NCI-H1417 (cell line): ENCODE measurements at regions not wholly inside any gene's neighbourhood (a gene's known extent, or its start where the extent isn't known, plus 50 kb on each side); places are given as distances from the start of the nearest gene placed in this dataset.

ENCODE experiments used
- DNase-seq, 3 experiments: peaks; one replicate each; lab custom pipeline; 2025; lab: John Stamatoyannopoulos, UW

GRCh38 chr10:56856569-56856968 is 495.5 kb upstream of the ZWINT start:
- no peak for DNase-seq

GRCh38 chr10:56844978-56845529 is 484.0 kb upstream of the ZWINT start:
- no peak for DNase-seq

GRCh38 chr10:56836659-56837058 is 475.6 kb upstream of the ZWINT start:
- DNase-seq = no peak

GRCh38 chr10:56831681-56832080 is 470.6 kb upstream of the ZWINT start:
- no peak for DNase-seq

- DNase-seq = peak in 1 of 3 experiments; percentile 17
These were observed 462.8 kb upstream of the ZWINT start for GRCh38 chr10:56823849-56824248.

- DNase-seq = no peak
These were observed 444.0 kb upstream of the ZWINT start for GRCh38 chr10:56805022-56805421.

GRCh38 chr10:56785292-56785691 is 424.2 kb upstream of the ZWINT start:
- DNase-seq = no peak

- no peak for DNase-seq
These were observed 421.4 kb upstream of the ZWINT start for GRCh38 chr10:56782503-56782902.

- no peak for DNase-seq
These were observed 410.3 kb upstream of the ZWINT start for GRCh38 chr10:56771343-56771742.

- no peak for DNase-seq
These were observed 402.0 kb upstream of the ZWINT start for GRCh38 chr10:56763090-56763489.

- DNase-seq = no peak
These were observed 384.4 kb upstream of the ZWINT start for GRCh38 chr10:56745490-56745889.

- no peak for DNase-seq
These were observed 367.3 kb upstream of the ZWINT start for GRCh38 chr10:56728349-56728748.

GRCh38 chr10:56722912-56723311 is 361.9 kb upstream of the ZWINT start:
- no peak for DNase-seq

- peak in 1 of 3 experiments; percentile 1 for DNase-seq
These were observed 354.2 kb upstream of the ZWINT start for GRCh38 chr10:56715262-56715661.

- DNase-seq = no peak
These were observed 337.4 kb upstream of the ZWINT start for GRCh38 chr10:56698506-56698905.

GRCh38 chr10:56679578-56679977 is 318.5 kb upstream of the ZWINT start:
- DNase-seq = no peak

GRCh38 chr10:56662765-56663447 is 301.8 kb upstream of the ZWINT start:
- DNase-seq = no peak

- DNase-seq = no peak
These were observed 292.2 kb upstream of the ZWINT start for GRCh38 chr10:56653289-56653688.

GRCh38 chr10:56646329-56647111 is 285.5 kb upstream of the ZWINT start:
- no peak for DNase-seq

- DNase-seq = peak; percentile 6 to 85 (median 42)
These were observed 272.9 kb upstream of the ZWINT start for GRCh38 chr10:56633876-56634452.

GRCh38 chr10:56632537-56632936 is 271.5 kb upstream of the ZWINT start:
- DNase-seq = no peak

GRCh38 chr10:56624082-56624481 is 263.0 kb upstream of the ZWINT start:
- DNase-seq = no peak

GRCh38 chr10:56623064-56623463 is 262.0 kb upstream of the ZWINT start:
- DNase-seq = no peak
